H1 (cell line): ENCODE measurements at regions not wholly inside any gene's neighbourhood (a gene's known extent, or its start where the extent isn't known, plus 50 kb on each side); places are given as distances from the start of the nearest gene placed in this dataset.

ENCODE experiments used
- CTCF ChIA-PET: fragments of 300-600 bp; sonication (Branson Sonifier 250); formaldehyde crosslinking; loops from one replicate; lab custom pipeline; 2021; ENCODE audit not compliant: partially characterized antibody; lab: Charles Lee
- POLR2A ChIA-PET: fragments of 300-600 bp; sonication (Branson Sonifier 250); formaldehyde crosslinking; loops from one replicate; lab custom pipeline; 2021; ENCODE audit warnings: inconsistent platforms; ENCODE audit not compliant: partially characterized antibody; lab: Charles Lee
- DNase-seq, 2 experiments: peaks; one replicate each; pipeline versions ENCODE4 v3.0.0 to v3.0.0-alpha.2; 2010 to 2022; ENCODE audit warnings: low spot score in 2 of 2, low read depth in 1 of 2, mixed read lengths in 1 of 2
- FAIRE-seq: peaks from 2 replicates; lab custom pipeline; 2011; peaks lifted over from hg19 to GRCh38; lab: Jason Lieb, UNC
- H2AFZ ChIP-seq: 2 replicates; pipeline ENCODE4 v1.8.1; 2012; ENCODE audit warnings: low read length, inconsistent platforms
- H2AK5ac ChIP-seq: 2 replicates; pipeline ENCODE4 v1.6.1; 2013; ENCODE audit warnings: low read depth, low read length
- H2BK120ac ChIP-seq: replicated peaks from 2 replicates; pipeline ENCODE3; 2013; ENCODE audit warnings: low read depth, low read length, inconsistent platforms
- H2BK12ac ChIP-seq: 2 replicates; pipeline ENCODE4 v1.6.1; 2013; ENCODE audit warnings: low read depth, low read length
- H2BK15ac ChIP-seq: 2 replicates; pipeline ENCODE4 v1.6.1; 2013; ENCODE audit warnings: low read length
- H2BK20ac ChIP-seq: 2 replicates; pipeline ENCODE4 v1.6.1; 2013; ENCODE audit warnings: low read length
- H2BK5ac ChIP-seq: 2 replicates; pipeline ENCODE4 v1.6.1; 2013; ENCODE audit warnings: low read depth, low read length
- H3K14ac ChIP-seq: 2 replicates; pipeline ENCODE4 v1.6.1; 2013; ENCODE audit warnings: inconsistent platforms; ENCODE audit not compliant: insufficient read length
- H3K18ac ChIP-seq: 2 replicates; pipeline ENCODE4 v1.6.1; 2013; ENCODE audit warnings: low read length; ENCODE audit errors: extremely low read depth
- H3K23ac ChIP-seq: 2 replicates; pipeline ENCODE4 v1.6.1; 2013; ENCODE audit warnings: inconsistent platforms; ENCODE audit not compliant: insufficient read length
- H3K23me2 ChIP-seq: 2 replicates; pipeline ENCODE4 v1.6.1; 2013; ENCODE audit warnings: low read depth, low read length
- H3K27ac ChIP-seq: 2 replicates; pipeline ENCODE4 v1.6.1; 2011; ENCODE audit warnings: low read depth, low read length, inconsistent platforms
- H3K27me3 ChIP-seq, 4 experiments: replicated peaks in 1 of 4; 1 replicate in 1 of 4; 2 replicates in 3 of 4; pipeline versions ENCODE4 v1.6.1 to v1.8.1; 2011 to 2013; ENCODE audit warnings: low read length in 3 of 4, mild to moderate bottlenecking in 3 of 4, inconsistent platforms in 2 of 4, mixed read lengths in 2 of 4, moderate library complexity in 1 of 4; ENCODE audit not compliant: control insufficient read depth in 3 of 4, insufficient read depth in 3 of 4; ENCODE audit errors: extremely low read depth in 1 of 4
- H3K36me3 ChIP-seq, 4 experiments: 2 replicates each; pipeline versions ENCODE4 v1.6.1 to v1.8.1; 2011 to 2013; ENCODE audit warnings: mild to moderate bottlenecking in 4 of 4, low read length in 3 of 4, moderate library complexity in 2 of 4, control low read depth in 1 of 4, inconsistent platforms in 1 of 4; ENCODE audit not compliant: insufficient read depth in 4 of 4, control insufficient read depth in 2 of 4
- H3K4ac ChIP-seq: replicated peaks from 2 replicates; pipeline ENCODE3; 2013; ENCODE audit warnings: low read length, low read depth, mixed read lengths, inconsistent platforms; ENCODE audit not compliant: insufficient read length
- H3K4me1 ChIP-seq, 4 experiments: replicated peaks in 1 of 4; 1 replicate in 1 of 4; 2 replicates in 3 of 4; pipeline versions ENCODE4 v1.6.1 to v1.8.1; 2011 to 2013; ENCODE audit warnings: low read length in 3 of 4, inconsistent platforms in 2 of 4, mixed read lengths in 1 of 4; ENCODE audit not compliant: insufficient read depth in 4 of 4, control insufficient read depth in 3 of 4
- H3K4me2 ChIP-seq, 2 experiments: 2 replicates each; pipeline versions ENCODE4 v1.6.1 to v1.8.1; 2011 to 2013; ENCODE audit warnings: low read depth in 2 of 2, low read length in 2 of 2, control low read depth in 1 of 2, inconsistent platforms in 1 of 2, mild to moderate bottlenecking in 1 of 2; ENCODE audit not compliant: insufficient read depth in 1 of 2
- H3K4me3 ChIP-seq, 4 experiments: fragments of 200-600, 300-600 bp in 1 of 4; sonication (generic), shearing (Covaris generic), sonication (Bioruptor Twin) in 1 of 4; 2 replicates each; pipeline versions ENCODE4 v1.5.1 to v1.8.1; 2011 to 2016; ENCODE audit warnings: low read length in 4 of 4, low read depth in 3 of 4, control low read depth in 2 of 4, inconsistent platforms in 2 of 4, mild to moderate bottlenecking in 2 of 4, mixed read lengths in 1 of 4, moderate library complexity in 1 of 4; ENCODE audit not compliant: insufficient read depth in 2 of 4; ENCODE audit errors: extremely low read depth in 1 of 4
- H3K56ac ChIP-seq: replicated peaks from 2 replicates; pipeline ENCODE3; 2013; ENCODE audit warnings: low read depth, mild to moderate bottlenecking, mixed read lengths, low read length, inconsistent platforms; ENCODE audit not compliant: insufficient read length
- H3K79me1 ChIP-seq: 2 replicates; pipeline ENCODE4 v1.6.1; 2013; ENCODE audit warnings: low read depth, low read length, control low read depth
- H3K79me2 ChIP-seq, 2 experiments: 2 replicates each; pipeline versions ENCODE4 v1.6.1 to v1.8.1; 2012 to 2013; ENCODE audit warnings: low read length in 2 of 2, mild to moderate bottlenecking in 2 of 2, inconsistent platforms in 1 of 2; ENCODE audit not compliant: insufficient read depth in 2 of 2, control insufficient read depth in 1 of 2
- H3K9ac ChIP-seq, 4 experiments: replicated peaks in 1 of 4; 1 replicate in 1 of 4; 2 replicates in 3 of 4; pipeline versions ENCODE4 v1.6.1 to v1.8.1; 2011 to 2013; ENCODE audit warnings: low read depth in 3 of 4, low read length in 3 of 4, control low read depth in 2 of 4, mild to moderate bottlenecking in 2 of 4, moderate library complexity in 2 of 4, inconsistent platforms in 1 of 4; ENCODE audit errors: extremely low read depth in 1 of 4
- H3K9me3 ChIP-seq, 2 experiments: 2 replicates each; pipeline versions ENCODE4 v1.6.1 to v1.8.1; 2012 to 2013; ENCODE audit warnings: mild to moderate bottlenecking in 2 of 2, moderate library complexity in 2 of 2, control low read depth in 1 of 2, inconsistent platforms in 1 of 2, low read depth in 1 of 2, low read length in 1 of 2, mixed read lengths in 1 of 2; ENCODE audit not compliant: insufficient read depth in 2 of 2
- H4K20me1 ChIP-seq, 2 experiments: replicated peaks in 1 of 2; 2 replicates each; pipeline versions ENCODE3 to v1.8.1; 2011 to 2013; ENCODE audit warnings: inconsistent platforms in 2 of 2, low read length in 2 of 2, mild to moderate bottlenecking in 1 of 2; ENCODE audit not compliant: insufficient read depth in 2 of 2, control insufficient read depth in 1 of 2
- H4K5ac ChIP-seq: 2 replicates; pipeline ENCODE4 v1.6.1; 2013; ENCODE audit warnings: low read length, low read depth, mixed read lengths, inconsistent platforms; ENCODE audit not compliant: insufficient read length
- H4K8ac ChIP-seq: 2 replicates; pipeline ENCODE4 v1.8.0; 2013; ENCODE audit warnings: mild to moderate bottlenecking, moderate library complexity, low read length, inconsistent platforms; ENCODE audit not compliant: insufficient read depth; ENCODE audit errors: extremely low read depth
- H4K91ac ChIP-seq: replicated peaks from 2 replicates; pipeline ENCODE3; 2013; ENCODE audit warnings: low read length, mixed read lengths, inconsistent platforms; ENCODE audit not compliant: insufficient read length
- CTCF ChIP-seq, 3 experiments: IDR thresholded peaks; 1 replicate in 2 of 3; 2 replicates in 1 of 3; pipeline versions ENCODE4 v1.5.1 to v1.6.1; 2011; ENCODE audit warnings: low read length in 3 of 3, mild to moderate bottlenecking in 3 of 3, inconsistent platforms in 2 of 3, low read depth in 1 of 3, moderate library complexity in 1 of 3; ENCODE audit not compliant: insufficient read depth in 1 of 3; ENCODE audit errors: control extremely low read depth in 1 of 3
- EP300 ChIP-seq, 2 experiments: IDR thresholded peaks; 1 replicate in 1 of 2; 2 replicates in 1 of 2; pipeline ENCODE4 v1.6.1; 2011 to 2012; ENCODE audit warnings: low read depth in 2 of 2, low read length in 2 of 2, mild to moderate bottlenecking in 2 of 2, borderline replicate concordance in 1 of 2, inconsistent platforms in 1 of 2, moderate library complexity in 1 of 2
- SP1 ChIP-seq: IDR thresholded peaks from 2 replicates; pipeline ENCODE4 v1.6.1; 2011; ENCODE audit warnings: low read depth, low read length
- WGBS, 2 experiments: shearing (Covaris generic) in 1 of 2; methylation state at CpG; one replicate each; pipeline versions ENCODE4 v1.1.6 to v1.1.7; 2013 to 2015; ENCODE audit warnings: low lambda C conversion rate in 2 of 2, mixed read lengths in 2 of 2, inconsistent platforms in 1 of 2, low coverage in 1 of 2, missing lambda C conversion rate in 1 of 2; ENCODE audit not compliant: insufficient replicate concordance in 2 of 2, insufficient coverage in 1 of 2, insufficient read length in 1 of 2; ENCODE audit errors: extremely low coverage in 1 of 2, missing lambda C conversion rate in 1 of 2; 5-methylcytosine and 5-hydroxymethylcytosine counted together

- Histone ChIP-seq H3K23me2 (no peaks in the 10 kb centered on the region), H3K36me3 (no peaks in the 10 kb centered on the region), H3K4me3 (no peak overlapping the region), H2BK12ac (no peak overlapping the region), H3K14ac (no peak overlapping the region), H2BK5ac (no peak overlapping the region), H3K27ac (no peak overlapping the region), H3K9me3 (no peaks in the 10 kb centered on the region), H3K18ac (no peak overlapping the region), H3K4me1 (no peaks in the 10 kb centered on the region), H2BK120ac (no peak overlapping the region), H3K4me2 (no peak overlapping the region), H3K23ac (no peak overlapping the region), H2BK15ac (no peak overlapping the region), H3K79me1 (no peaks in the 10 kb centered on the region), H4K20me1 (no peaks in the 10 kb centered on the region), H3K79me2 (no peaks in the 10 kb centered on the region), H3K27me3 (no peaks in the 10 kb centered on the region), H2AFZ (no peak overlapping the region), H2BK20ac (no peak overlapping the region), H3K9ac (no peak overlapping the region), H3K4ac (no peak overlapping the region), H4K91ac (no peak overlapping the region), H4K8ac (no peak overlapping the region), H2AK5ac (no peak overlapping the region), H3K56ac (no peak overlapping the region), H4K5ac (no peak overlapping the region)
- DNase-seq (no peak), FAIRE-seq (no peak)
- whole genome bisulfite sequencing, 2 experiments = 95% methylated on average over 2 of the region's 2 CpGs; no CpG with 5 or more reads in 1 of the 2 experiments
- CTCF ChIA-PET = interaction anchor here (1.0 kb wide), 1 partner anchor 286 kb away, joined by 3 read pairs; no protein-coding TSS in a partner anchor
- POLR2A ChIA-PET = no interaction called here
- no peak for TF ChIP-seq CTCF (IDR thresholded peaks at IDR 0.05; ENCODE audit: control extremely low read depth in 1 of 3, insufficient read depth in 1 of 3, low read depth in 1 of 3, low read length in 3 of 3)
- TF ChIP-seq SP1 = no peak
- no peak for TF ChIP-seq EP300 (IDR thresholded peaks at IDR 0.05; ENCODE audit: borderline replicate concordance in 1 of 2, low read depth in 2 of 2, low read length in 2 of 2)
These were observed 953.0 kb downstream of the AMY1C start for GRCh38 chr1:104702731-104703130.
